Mesenchymal stem cell (in vitro differentiated cells and primary cell): ENCODE measurements at regions not wholly inside any gene's neighbourhood (a gene's known extent, or its start where the extent isn't known, plus 50 kb on each side); places are given as distances from the start of the nearest gene placed in this dataset.

Source experiments
- DNase-seq: peaks from one replicate; pipeline ENCODE4 v3.0.0-alpha.2; 2013
- H2AFZ ChIP-seq: one replicate; pipeline ENCODE4 v1.6.1; 2013; ENCODE audit warnings: low read depth, mild to moderate bottlenecking, control low read depth, inconsistent platforms, low read length, moderate library complexity
- H2AK5ac ChIP-seq: 2 replicates; pipeline ENCODE4 v1.6.1; 2013; ENCODE audit warnings: low read length, moderate library complexity, mild to moderate bottlenecking, inconsistent platforms; ENCODE audit not compliant: severe bottlenecking
- H2BK120ac ChIP-seq: one replicate; pipeline ENCODE4 v1.6.1; 2013; ENCODE audit warnings: low read depth, mild to moderate bottlenecking, inconsistent platforms, low read length, moderate library complexity
- H2BK12ac ChIP-seq, 2 experiments: one replicate each; pipeline ENCODE4 v1.6.1; 2013; ENCODE audit warnings: inconsistent platforms in 2 of 2, low read length in 2 of 2, mild to moderate bottlenecking in 2 of 2, moderate library complexity in 2 of 2, control low read depth in 1 of 2
- H2BK15ac ChIP-seq: one replicate; pipeline ENCODE4 v1.6.1; 2013; ENCODE audit warnings: mild to moderate bottlenecking, low read depth, inconsistent platforms; ENCODE audit not compliant: poor library complexity, severe bottlenecking
- H2BK5ac ChIP-seq: 2 replicates; pipeline ENCODE4 v1.6.1; 2013; ENCODE audit warnings: low read depth, mild to moderate bottlenecking, low read length, control low read depth, inconsistent platforms; ENCODE audit not compliant: poor library complexity, severe bottlenecking
- H3K14ac ChIP-seq, 2 experiments: one replicate each; pipeline ENCODE4 v1.6.1; 2013; ENCODE audit warnings: inconsistent platforms in 2 of 2, low read length in 2 of 2, control low read depth in 1 of 2, mild to moderate bottlenecking in 1 of 2, moderate library complexity in 1 of 2
- H3K18ac ChIP-seq, 2 experiments: one replicate each; pipeline ENCODE4 v1.6.1; 2013; ENCODE audit warnings: inconsistent platforms in 2 of 2, low read length in 2 of 2, control low read depth in 1 of 2, low read depth in 1 of 2, mild to moderate bottlenecking in 1 of 2
- H3K23ac ChIP-seq, 2 experiments: one replicate each; pipeline ENCODE4 v1.6.1; 2013; ENCODE audit warnings: inconsistent platforms in 2 of 2, low read length in 2 of 2, mild to moderate bottlenecking in 2 of 2, moderate library complexity in 2 of 2, control low read depth in 1 of 2
- H3K27ac ChIP-seq: 2 replicates; pipeline ENCODE4 v1.5.1; 2013; ENCODE audit warnings: mild to moderate bottlenecking, moderate library complexity, low read length, control low read depth, inconsistent platforms; ENCODE audit not compliant: poor library complexity, severe bottlenecking
- H3K27me3 ChIP-seq, 2 experiments: 2 replicates each; pipeline versions ENCODE4 v1.6.1 to v1.7.0; 2013; ENCODE audit warnings: low read length in 2 of 2, mild to moderate bottlenecking in 2 of 2, moderate library complexity in 2 of 2, control low read depth in 1 of 2, inconsistent platforms in 1 of 2; ENCODE audit not compliant: control insufficient read depth in 1 of 2, insufficient read depth in 1 of 2
- H3K36me3 ChIP-seq, 2 experiments: 2 replicates each; pipeline versions ENCODE4 v1.6.1 to v1.7.0; 2013; ENCODE audit warnings: low read length in 2 of 2, control low read depth in 1 of 2, inconsistent platforms in 1 of 2, low read depth in 1 of 2, mild to moderate bottlenecking in 1 of 2; ENCODE audit not compliant: insufficient read depth in 2 of 2, control insufficient read depth in 1 of 2
- H3K4ac ChIP-seq, 2 experiments: one replicate each; pipeline ENCODE4 v1.6.1; 2013; ENCODE audit warnings: inconsistent platforms in 2 of 2, low read length in 2 of 2, mild to moderate bottlenecking in 2 of 2, moderate library complexity in 2 of 2, control low read depth in 1 of 2, low read depth in 1 of 2
- H3K4me1 ChIP-seq: 2 replicates; pipeline ENCODE4 v1.6.1; 2013; ENCODE audit warnings: low read depth, low read length, control low read depth; ENCODE audit not compliant: control insufficient read depth, insufficient read depth
- H3K4me2 ChIP-seq: 2 replicates; pipeline ENCODE4 v1.6.1; 2013; ENCODE audit warnings: low read length, mild to moderate bottlenecking, inconsistent platforms; ENCODE audit not compliant: poor library complexity, severe bottlenecking
- H3K4me3 ChIP-seq, 2 experiments: 2 replicates each; pipeline versions ENCODE4 v1.5.1 to v1.7.0; 2013; ENCODE audit warnings: low read length in 2 of 2, mild to moderate bottlenecking in 2 of 2, control low read depth in 1 of 2, low read depth in 1 of 2; ENCODE audit not compliant: insufficient read depth in 1 of 2
- H3K79me1 ChIP-seq: replicated peaks from 2 replicates; pipeline ENCODE4 v1.6.1; 2013; ENCODE audit warnings: mild to moderate bottlenecking, control low read depth, low read length, inconsistent platforms; ENCODE audit not compliant: poor library complexity, severe bottlenecking
- H3K9ac ChIP-seq: 2 replicates; pipeline ENCODE4 v1.7.0; 2013; ENCODE audit warnings: mild to moderate bottlenecking, low read length, moderate library complexity
- H3K9me3 ChIP-seq: 2 replicates; pipeline ENCODE4 v1.7.0; 2013; ENCODE audit warnings: mild to moderate bottlenecking, low read length; ENCODE audit not compliant: control insufficient read depth
- H4K8ac ChIP-seq: one replicate; pipeline ENCODE4 v1.6.1; 2013; ENCODE audit warnings: inconsistent platforms, mild to moderate bottlenecking, low read length, moderate library complexity
- H4K91ac ChIP-seq: one replicate; pipeline ENCODE4 v1.6.1; 2013; ENCODE audit warnings: mild to moderate bottlenecking, low read length, inconsistent platforms
- WGBS: methylation state at CpG from one replicate; pipeline ENCODE4 v1.1.7; 2013; ENCODE audit warnings: mixed read lengths; 5-methylcytosine and 5-hydroxymethylcytosine counted together

- H2BK15ac ChIP-seq = no peak overlapping the region
- no peaks in the 10 kb centered on the region for H3K4me1 ChIP-seq
- H3K9me3 ChIP-seq = no peaks in the 10 kb centered on the region
- WGBS = 92% methylated on average over 2 of the region's 3 CpGs
- no peak overlapping the region for H3K23ac ChIP-seq
- no peaks in the 10 kb centered on the region for H3K36me3 ChIP-seq
- no peak overlapping the region for H3K4ac ChIP-seq
- H3K27ac ChIP-seq = no peak overlapping the region
- H3K14ac ChIP-seq = no peak overlapping the region
- H2BK12ac ChIP-seq = no peak overlapping the region
- H3K27me3 ChIP-seq = no peaks in the 10 kb centered on the region
- no peak overlapping the region for H4K91ac ChIP-seq
- H3K4me2 ChIP-seq = no peak overlapping the region
- no peak overlapping the region for H4K8ac ChIP-seq
- no peaks in the 10 kb centered on the region for H3K79me1 ChIP-seq
- no peak overlapping the region for H2AFZ ChIP-seq
- H2BK5ac ChIP-seq = no peak overlapping the region
- DNase-seq = no peak
- H3K9ac ChIP-seq = no peak overlapping the region
- no peak overlapping the region for H2BK120ac ChIP-seq
- no peak overlapping the region for H2AK5ac ChIP-seq
- H3K4me3 ChIP-seq = no peak overlapping the region
- no peak overlapping the region for H3K18ac ChIP-seq
Observed at GRCh38 chr9:87093777-87094176, 146.5 kb upstream of the GAS1 start.

DNA sequence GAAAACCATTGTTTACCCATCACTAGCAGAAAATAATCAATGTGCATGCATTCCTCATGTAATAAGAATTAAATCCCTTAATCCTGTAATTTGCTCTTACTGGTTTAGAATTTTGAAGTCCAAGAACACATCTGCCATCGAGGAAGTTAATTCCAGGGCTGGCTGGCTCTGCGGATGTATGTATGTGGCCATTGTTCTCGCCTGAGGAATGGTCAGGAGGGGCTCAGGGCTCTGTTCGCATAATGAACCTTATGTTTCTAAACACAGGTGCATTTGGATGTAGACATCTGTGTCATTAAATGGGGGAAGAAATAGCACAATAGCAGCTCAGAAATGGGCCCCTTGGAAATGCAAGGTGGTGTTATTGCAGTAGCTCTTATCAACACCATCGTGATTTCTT, 148.6 kb upstream of the GAS1 start:
- Histone ChIP-seq H2BK15ac (no peak overlapping the region), H2BK5ac (no peak overlapping the region), H4K91ac (no peak overlapping the region), H2AK5ac (no peak overlapping the region), H3K23ac (no peak overlapping the region), H2BK12ac (no peak overlapping the region), H3K14ac (no peak overlapping the region), H2AFZ (no peak overlapping the region), H3K36me3 (no peaks in the 10 kb centered on the region), H3K79me1 (no peaks in the 10 kb centered on the region), H4K8ac (no peak overlapping the region), H3K27ac (no peak overlapping the region), H3K4ac (no peak overlapping the region), H3K18ac (no peak overlapping the region), H3K4me3 (no peak overlapping the region), H3K9ac (no peak overlapping the region), H2BK120ac (no peak overlapping the region), H3K27me3 (no peaks in the 10 kb centered on the region), H3K4me1 (no peaks in the 10 kb centered on the region), H3K9me3 (no peaks in the 10 kb centered on the region), H3K4me2 (no peak overlapping the region)
- 91% methylated on average over 5 of the region's 5 CpGs for WGBS
- no peak for DNase-seq

DNA sequence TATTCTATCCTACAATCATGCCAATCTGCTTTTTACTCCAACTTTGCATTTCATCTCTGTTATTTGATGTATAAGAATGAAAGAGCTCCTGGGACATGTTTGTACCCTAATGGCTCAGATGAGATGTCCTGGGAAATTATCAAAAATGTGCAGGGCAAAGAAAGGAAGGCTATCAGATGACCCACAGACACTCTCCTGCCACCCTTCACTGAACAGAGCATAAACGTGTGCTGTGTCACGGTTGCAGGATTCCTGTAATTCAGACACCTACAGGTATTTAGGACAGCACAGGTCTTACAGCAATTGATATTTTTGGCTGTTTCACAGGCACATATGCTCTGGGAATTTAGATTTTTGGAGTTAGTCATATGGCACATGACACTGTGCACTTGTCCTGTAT, 149.2 kb upstream of the GAS1 start:
- no peak overlapping the region for H3K27ac ChIP-seq
- no peak overlapping the region for H3K23ac ChIP-seq
- no peak overlapping the region for H2AK5ac ChIP-seq
- H2BK15ac ChIP-seq = no peak overlapping the region
- no peak for DNase-seq
- H3K79me1 ChIP-seq = no peaks in the 10 kb centered on the region
- H4K8ac ChIP-seq = no peak overlapping the region
- H3K4me2 ChIP-seq = no peak overlapping the region
- no peak overlapping the region for H3K9ac ChIP-seq
- H3K9me3 ChIP-seq = no peaks in the 10 kb centered on the region
- H3K4me3 ChIP-seq = no peak overlapping the region
- H2AFZ ChIP-seq = no peak overlapping the region
- H3K14ac ChIP-seq = no peak overlapping the region
- no CpG with 5 or more reads among the region's 2 CpGs for WGBS
- H2BK120ac ChIP-seq = no peak overlapping the region
- H2BK5ac ChIP-seq = no peak overlapping the region
- no peaks in the 10 kb centered on the region for H3K4me1 ChIP-seq
- H2BK12ac ChIP-seq = no peak overlapping the region
- peak overlapping the region in 1 of 2 experiments; percentile 37 for H3K4ac ChIP-seq
- H3K36me3 ChIP-seq = no peaks in the 10 kb centered on the region
- no peaks in the 10 kb centered on the region for H3K27me3 ChIP-seq
- no peak overlapping the region for H4K91ac ChIP-seq
- H3K18ac ChIP-seq = no peak overlapping the region

GRCh38 chr9:87097238-87097637, 149.9 kb upstream of the GAS1 start:
- DNase-seq = peak; percentile 17
- 100% methylated on average over 1 of the region's 3 CpGs for WGBS
- no peak overlapping the region for H3K4me3 ChIP-seq
- no peak overlapping the region for H3K4me2 ChIP-seq
- no peak overlapping the region for H2BK120ac ChIP-seq
- H3K4ac ChIP-seq = no peak overlapping the region
- H3K23ac ChIP-seq = no peak overlapping the region
- H2BK5ac ChIP-seq = no peak overlapping the region
- H2BK15ac ChIP-seq = no peak overlapping the region
- no peaks in the 10 kb centered on the region for H3K36me3 ChIP-seq
- H3K14ac ChIP-seq = no peak overlapping the region
- H4K91ac ChIP-seq = no peak overlapping the region
- H3K27me3 ChIP-seq = no peaks in the 10 kb centered on the region
- no peak overlapping the region for H3K27ac ChIP-seq
- no peaks in the 10 kb centered on the region for H3K79me1 ChIP-seq
- H3K9ac ChIP-seq = no peak overlapping the region
- H3K4me1 ChIP-seq = no peaks in the 10 kb centered on the region
- no peaks in the 10 kb centered on the region for H3K9me3 ChIP-seq
- H2AFZ ChIP-seq = no peak overlapping the region
- no peak overlapping the region for H3K18ac ChIP-seq
- H4K8ac ChIP-seq = no peak overlapping the region
- no peak overlapping the region for H2BK12ac ChIP-seq
- H2AK5ac ChIP-seq = no peak overlapping the region
